Kidney (tissue), 13 donors: ENCODE measurements at regions not wholly inside any gene's neighbourhood (a gene's known extent, or its start where the extent isn't known, plus 50 kb on each side); places are given as distances from the start of the nearest gene placed in this dataset.

Experiments
- DNase-seq, 5 donors: peaks; one replicate each; pipeline ENCODE4 v3.0.0-alpha.2; 2013 to 2020
- FAIRE-seq: peaks from 2 replicates; lab custom pipeline; 2012; peaks lifted over from hg19 to GRCh38; lab: Jason Lieb, UNC
- H3K27ac ChIP-seq, 2 donors: one replicate each; pipeline ENCODE4 v1.7.0; 2013; ENCODE audit warnings: low read depth in 2 of 2, low read length in 2 of 2, inconsistent platforms in 1 of 2
- H3K27me3 ChIP-seq: one replicate; pipeline ENCODE4 v1.7.1; 2013; ENCODE audit warnings: low read length, inconsistent platforms; ENCODE audit not compliant: control insufficient read depth, insufficient read depth
- H3K36me3 ChIP-seq, 3 donors: one replicate each; pipeline versions ENCODE4 v1.7.0 to v1.7.1; 2013; ENCODE audit warnings: low read length in 3 of 3, control low read depth in 1 of 3, inconsistent platforms in 1 of 3; ENCODE audit not compliant: insufficient read depth in 3 of 3, control insufficient read depth in 2 of 3
- H3K4me1 ChIP-seq, 3 donors: one replicate each; pipeline versions ENCODE4 v1.7.0 to v1.7.1; 2013; ENCODE audit warnings: low read length in 3 of 3, inconsistent platforms in 1 of 3, low read depth in 1 of 3; ENCODE audit not compliant: control insufficient read depth in 2 of 3, insufficient read depth in 2 of 3
- H3K4me3 ChIP-seq, 3 donors: one replicate each; pipeline versions ENCODE4 v1.7.0 to v1.8.1; 2013; ENCODE audit warnings: low read length in 3 of 3, control low read depth in 1 of 3, inconsistent platforms in 1 of 3
- H3K9ac ChIP-seq, 3 donors: one replicate each; pipeline versions ENCODE4 v1.7.0 to v1.7.1; 2013; ENCODE audit warnings: low read length in 3 of 3, control low read depth in 1 of 3, inconsistent platforms in 1 of 3
- H3K9me3 ChIP-seq, 3 donors: one replicate each; pipeline versions ENCODE4 v1.7.0 to v1.7.1; 2013; ENCODE audit warnings: low read length in 3 of 3, control low read depth in 1 of 3, inconsistent platforms in 1 of 3; ENCODE audit not compliant: control insufficient read depth in 2 of 3, insufficient read depth in 1 of 3
- intact Hi-C: fragments of 100-400 bp; cut with DNase I; formaldehyde crosslinking; loops from one replicate; pipeline ENCODE4 v1.11.1; 2022
- TF ChIP-seq, protein P1 (sequence below): IDR thresholded peaks from 3 replicates; pipeline ENCODE4 v1.5.1; 2012; ENCODE audit warnings: mild to moderate bottlenecking, moderate library complexity, borderline replicate concordance; ENCODE audit not compliant: insufficient read depth; ENCODE audit errors: extremely low read depth
- donor health status: control.
- donor health status: control.
- donor health status: control.
- donor health status: control.
- donor health status: control.
- donor health status: DM: yes; HTN: yes; CAD: no.
- donor health status: Normal renal cell carcinoma (clear cell type).

DNA sequence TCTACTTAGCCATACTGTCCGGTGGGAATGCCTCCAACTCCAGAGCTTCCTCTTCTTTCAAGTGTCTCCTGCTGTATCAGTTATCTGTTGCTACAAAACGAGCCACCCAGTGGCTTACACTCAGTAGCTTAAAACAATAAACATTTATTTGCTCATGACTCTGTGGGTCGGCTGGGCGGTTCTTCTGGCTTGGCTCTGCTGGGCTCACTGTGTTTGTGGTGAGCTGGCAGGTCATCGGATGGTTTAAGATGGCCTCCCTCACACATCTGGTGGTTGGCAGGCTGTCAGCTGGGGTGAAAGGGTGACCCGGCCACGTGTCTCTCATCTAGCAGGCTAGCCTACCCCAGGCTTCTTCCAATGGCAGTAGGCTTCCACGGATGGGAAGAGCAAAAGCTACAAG lies 122.4 kb upstream of the SLC1A4 start:
- TF ChIP-seq, protein P1, sequence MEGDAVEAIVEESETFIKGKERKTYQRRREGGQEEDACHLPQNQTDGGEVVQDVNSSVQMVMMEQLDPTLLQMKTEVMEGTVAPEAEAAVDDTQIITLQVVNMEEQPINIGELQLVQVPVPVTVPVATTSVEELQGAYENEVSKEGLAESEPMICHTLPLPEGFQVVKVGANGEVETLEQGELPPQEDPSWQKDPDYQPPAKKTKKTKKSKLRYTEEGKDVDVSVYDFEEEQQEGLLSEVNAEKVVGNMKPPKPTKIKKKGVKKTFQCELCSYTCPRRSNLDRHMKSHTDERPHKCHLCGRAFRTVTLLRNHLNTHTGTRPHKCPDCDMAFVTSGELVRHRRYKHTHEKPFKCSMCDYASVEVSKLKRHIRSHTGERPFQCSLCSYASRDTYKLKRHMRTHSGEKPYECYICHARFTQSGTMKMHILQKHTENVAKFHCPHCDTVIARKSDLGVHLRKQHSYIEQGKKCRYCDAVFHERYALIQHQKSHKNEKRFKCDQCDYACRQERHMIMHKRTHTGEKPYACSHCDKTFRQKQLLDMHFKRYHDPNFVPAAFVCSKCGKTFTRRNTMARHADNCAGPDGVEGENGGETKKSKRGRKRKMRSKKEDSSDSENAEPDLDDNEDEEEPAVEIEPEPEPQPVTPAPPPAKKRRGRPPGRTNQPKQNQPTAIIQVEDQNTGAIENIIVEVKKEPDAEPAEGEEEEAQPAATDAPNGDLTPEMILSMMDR, result no peak
- intact Hi-C loops, result loop anchor here (5.0 kb wide), 2 partner anchors 219 to 279 kb away; no protein-coding TSS in a partner anchor
- Histone ChIP-seq H3K4me1 (peaks cover 0 to 6% (median 0%) of the 10 kb centered on the region in 3 donors), H3K36me3 (no peaks in the 10 kb centered on the region), H3K4me3 (no peak overlapping the region), H3K27me3 (no peaks in the 10 kb centered on the region), H3K9me3 (no peaks in the 10 kb centered on the region), H3K9ac (no peak overlapping the region), H3K27ac (no peak overlapping the region)
- peak; percentile 52 to 89 (median 59) for DNase-seq
- FAIRE-seq, result no peak

DNA sequence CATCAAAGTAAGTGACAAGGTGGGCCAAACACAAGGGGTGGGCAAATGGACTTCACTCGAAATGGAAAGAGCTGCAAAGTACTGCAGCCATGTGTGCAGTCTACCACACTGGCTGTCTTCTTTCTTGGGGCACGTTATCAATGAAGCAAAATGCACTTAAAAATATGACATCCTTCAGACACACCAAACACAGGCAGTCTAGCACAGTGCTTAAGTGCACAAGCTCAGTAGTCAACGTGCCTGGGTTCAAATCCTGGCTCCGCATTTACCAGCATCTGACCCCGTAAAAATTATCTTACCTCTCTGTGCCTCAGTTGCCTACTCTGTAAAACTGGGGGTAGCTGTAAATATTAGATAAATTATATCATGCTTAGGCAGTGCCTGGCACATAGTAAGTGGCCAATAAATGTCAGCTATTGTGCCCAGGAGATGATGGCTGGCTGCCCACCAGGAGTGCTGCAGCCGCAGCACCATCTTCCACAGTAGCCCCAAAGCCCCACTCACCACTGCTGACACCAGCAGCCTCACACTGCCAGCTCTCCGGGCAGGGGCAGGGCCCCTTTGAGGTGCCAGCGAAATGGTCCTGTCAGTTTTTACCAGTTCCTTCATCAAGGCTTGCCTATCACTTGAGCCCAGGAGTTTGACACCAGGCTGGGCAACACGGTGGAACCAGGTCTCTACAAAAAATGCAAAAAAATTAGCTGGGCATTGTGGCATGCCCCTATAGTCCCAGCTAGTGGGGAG lies 121.8 kb upstream of the SLC1A4 start:
- TF ChIP-seq, protein P1, result no peak
- no peaks in the 10 kb centered on the region for H3K27me3 ChIP-seq
- H3K27ac ChIP-seq, result no peak overlapping the region

DNA sequence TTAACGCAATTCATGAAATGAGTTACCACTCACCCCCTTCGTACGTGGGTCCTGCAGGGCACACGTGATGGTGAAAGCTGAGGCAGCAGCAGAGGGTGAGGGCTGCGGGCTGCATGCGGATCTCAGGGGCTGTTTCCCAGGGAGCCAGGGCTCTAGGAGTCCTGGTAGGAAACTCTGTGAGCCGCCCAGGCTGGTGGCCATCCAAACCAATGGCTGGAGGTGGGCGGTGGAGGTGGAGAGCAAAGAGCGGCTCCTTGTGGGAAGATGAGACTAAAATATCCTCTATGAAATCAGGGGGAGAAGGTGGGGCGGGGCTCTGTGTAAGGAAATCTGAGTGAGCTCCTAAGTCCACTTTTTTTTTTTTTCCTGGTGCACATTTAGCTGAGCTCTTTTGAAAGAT lies 120.1 kb upstream of the SLC1A4 start:
- no peaks in the 10 kb centered on the region for H3K36me3 ChIP-seq
- H3K27me3 ChIP-seq, result no peaks in the 10 kb centered on the region
- DNase-seq (peak in 1 of 5 donors; percentile 25), FAIRE-seq (no peak)
- peaks cover 0 to 6% (median 0%) of the 10 kb centered on the region in 3 donors for H3K4me1 ChIP-seq
- no peak overlapping the region for H3K27ac ChIP-seq
- H3K4me3 ChIP-seq, result no peak overlapping the region
- intact Hi-C loops, result loop anchor here (5.0 kb wide), 2 partner anchors 222 to 282 kb away; no protein-coding TSS in a partner anchor
- TF ChIP-seq, protein P1, result no peak
- H3K9me3 ChIP-seq, result no peaks in the 10 kb centered on the region
- H3K9ac ChIP-seq, result no peak overlapping the region

More for the DNA sequence above, 121.8 kb upstream of the SLC1A4 start:
- no peaks in the 10 kb centered on the region for H3K9me3 ChIP-seq
- H3K4me3 ChIP-seq, result no peak overlapping the region
- FAIRE-seq, result no peak
- intact Hi-C loops, result loop anchor here (5.0 kb wide), 2 partner anchors 220 to 280 kb away; no protein-coding TSS in a partner anchor
- H3K9ac ChIP-seq, result no peak overlapping the region
- no peaks in the 10 kb centered on the region for H3K36me3 ChIP-seq
- no peak for DNase-seq
- peaks cover 0 to 6% (median 0%) of the 10 kb centered on the region in 3 donors for H3K4me1 ChIP-seq
